SU-DHL-6 (cell line): ENCODE measurements at regions not wholly inside any gene's neighbourhood (a gene's known extent, or its start where the extent isn't known, plus 50 kb on each side); places are given as distances from the start of the nearest gene placed in this dataset.

Experiments used
- H2AFZ ChIP-seq: fragments of 200-600 bp; sonication (generic); 2 replicates; pipeline ENCODE4 v1.6.1; 2014; ENCODE audit warnings: low read depth, mild to moderate bottlenecking, moderate library complexity, mixed read lengths, antibody characterized with exemption, low read length; ENCODE audit not compliant: severe bottlenecking
- H3F3A ChIP-seq: fragments of 200-600 bp; shearing (Covaris generic); 2 replicates; pipeline ENCODE4 v1.6.0; 2016; ENCODE audit warnings: antibody characterized with exemption, mild to moderate bottlenecking; ENCODE audit not compliant: insufficient read depth
- H3K27ac ChIP-seq: fragments of 200-600 bp; sonication (generic); 2 replicates; pipeline ENCODE4 v1.5.1; 2016; ENCODE audit warnings: low read depth, mild to moderate bottlenecking, low read length, moderate library complexity, mixed read lengths
- H3K27me3 ChIP-seq: fragments of 200-600 bp; sonication (generic), shearing (Covaris generic); 2 replicates; pipeline ENCODE4 v1.6.0; 2014; ENCODE audit warnings: mild to moderate bottlenecking, low read length
- H3K36me3 ChIP-seq: fragments of 200-600 bp; sonication (generic); 2 replicates; pipeline ENCODE4 v1.6.1; 2014; ENCODE audit warnings: mild to moderate bottlenecking, low read length, mixed read lengths
- H3K4me2 ChIP-seq: fragments of 300-600, 200-600 bp; shearing (Covaris generic), sonication (generic); 2 replicates; pipeline ENCODE4 v1.6.0; 2014; ENCODE audit warnings: low read length, low read depth, mild to moderate bottlenecking; ENCODE audit not compliant: poor library complexity, severe bottlenecking
- H3K4me3 ChIP-seq: fragments of 200-600 bp; sonication (generic); 2 replicates; pipeline ENCODE4 v1.5.1; 2014; ENCODE audit warnings: antibody characterized with exemption, low read length, mild to moderate bottlenecking, mixed read lengths; ENCODE audit not compliant: insufficient read depth, poor library complexity, severe bottlenecking
- H3K79me2 ChIP-seq: fragments of 200-600 bp; sonication (generic); 2 replicates; pipeline ENCODE4 v1.6.1; 2014; ENCODE audit warnings: mild to moderate bottlenecking, low read length, moderate library complexity; ENCODE audit not compliant: insufficient read depth
- H3K9ac ChIP-seq: fragments of 200-600 bp; sonication (generic); 2 replicates; pipeline ENCODE4 v1.7.0; 2014; ENCODE audit warnings: mild to moderate bottlenecking, low read length
- H3K9me2 ChIP-seq: fragments of 200-600 bp; sonication (generic); replicated peaks from 2 replicates; pipeline ENCODE4 v1.6.1; 2014; ENCODE audit warnings: low read length; ENCODE audit not compliant: insufficient read depth
- H3K9me3 ChIP-seq: fragments of 200-600 bp; sonication (generic); 2 replicates; pipeline ENCODE4 v1.6.1; 2014; ENCODE audit warnings: low read length, mixed read lengths; ENCODE audit not compliant: insufficient read depth
- H4K20me1 ChIP-seq: fragments of 200-600 bp; sonication (generic); 2 replicates; pipeline ENCODE4 v1.6.1; 2014; ENCODE audit warnings: low read depth, mild to moderate bottlenecking, antibody characterized with exemption, low read length, moderate library complexity, mixed read lengths
- CTCF ChIP-seq: fragments of 200-600 bp; sonication (generic); IDR thresholded peaks from one replicate; pipeline ENCODE4 v1.5.1; 2017; ENCODE audit warnings: antibody characterized with exemption, mild to moderate bottlenecking, low read length, moderate library complexity; ENCODE audit not compliant: insufficient read depth, poor library complexity, severe bottlenecking
- EZH2phosphoT487 ChIP-seq: fragments of 200-600 bp; sonication (generic), shearing (Covaris generic); conservative IDR thresholded peaks from 2 replicates; pipeline ENCODE4 v1.6.1; 2018; ENCODE audit warnings: mild to moderate bottlenecking, antibody characterized with exemption, low read length, moderate library complexity, mixed read lengths

- H4K20me1 ChIP-seq, result no peaks in the 10 kb centered on the region
- no peak overlapping the region for H3K27ac ChIP-seq
- H3K9me2 ChIP-seq, result no peaks in the 10 kb centered on the region; the same call in 1 of the 2 replicates
- H3K4me2 ChIP-seq, result no peak overlapping the region
- H3K27me3 ChIP-seq, result no peaks in the 10 kb centered on the region
- no peaks in the 10 kb centered on the region for H3K79me2 ChIP-seq
- no peak overlapping the region for H3K4me3 ChIP-seq
- H3K9ac ChIP-seq, result no peak overlapping the region
- no peak overlapping the region for H2AFZ ChIP-seq
- no peak for TF ChIP-seq EZH2phosphoT487
- no peak for TF ChIP-seq CTCF
- H3K9me3 ChIP-seq, result peaks cover 7% of the 10 kb centered on the region; the same call in 1 of the 2 replicates
- H3F3A ChIP-seq, result no peaks in the 10 kb centered on the region
- no peaks in the 10 kb centered on the region for H3K36me3 ChIP-seq
Measured at GRCh38 chr3:109784285-109784684, 446.9 kb upstream of the DPPA4 start.

- H3F3A ChIP-seq, result no peaks in the 10 kb centered on the region
- no peaks in the 10 kb centered on the region; the same call in 1 of the 2 replicates for H3K9me2 ChIP-seq
- H4K20me1 ChIP-seq, result no peaks in the 10 kb centered on the region
- no peak overlapping the region for H3K4me2 ChIP-seq
- no peak for TF ChIP-seq EZH2phosphoT487
- no peak for TF ChIP-seq CTCF
- H3K9ac ChIP-seq, result no peak overlapping the region
- no peaks in the 10 kb centered on the region for H3K27me3 ChIP-seq
- no peaks in the 10 kb centered on the region for H3K36me3 ChIP-seq
- H2AFZ ChIP-seq, result no peak overlapping the region
- H3K79me2 ChIP-seq, result no peaks in the 10 kb centered on the region
- H3K4me3 ChIP-seq, result no peak overlapping the region
- H3K9me3 ChIP-seq, result peaks cover 7% of the 10 kb centered on the region; the same call in 1 of the 2 replicates
- no peak overlapping the region for H3K27ac ChIP-seq
Measured at GRCh38 chr3:109784852-109785631, 447.7 kb upstream of the DPPA4 start.

GRCh38 chr3:109803274-109803673, 465.9 kb upstream of the DPPA4 start:
- H3K36me3 ChIP-seq, result no peaks in the 10 kb centered on the region
- no peak overlapping the region for H3K27ac ChIP-seq
- no peak overlapping the region for H3K4me2 ChIP-seq
- no peaks in the 10 kb centered on the region for H3K9me2 ChIP-seq
- no peaks in the 10 kb centered on the region for H3K79me2 ChIP-seq
- no peaks in the 10 kb centered on the region for H3K27me3 ChIP-seq
- no peak overlapping the region for H2AFZ ChIP-seq
- TF ChIP-seq EZH2phosphoT487, result no peak
- TF ChIP-seq CTCF, result no peak
- H4K20me1 ChIP-seq, result no peaks in the 10 kb centered on the region
- no peak overlapping the region for H3K9ac ChIP-seq
- H3K4me3 ChIP-seq, result no peak overlapping the region
- H3F3A ChIP-seq, result no peaks in the 10 kb centered on the region
- no peaks in the 10 kb centered on the region for H3K9me3 ChIP-seq
